ENCODE measurements at regions not wholly inside any gene's neighbourhood (a gene's known extent, or its start where the extent isn't known, plus 50 kb on each side); places are given as distances from the start of the nearest gene placed in this dataset.

DNA sequence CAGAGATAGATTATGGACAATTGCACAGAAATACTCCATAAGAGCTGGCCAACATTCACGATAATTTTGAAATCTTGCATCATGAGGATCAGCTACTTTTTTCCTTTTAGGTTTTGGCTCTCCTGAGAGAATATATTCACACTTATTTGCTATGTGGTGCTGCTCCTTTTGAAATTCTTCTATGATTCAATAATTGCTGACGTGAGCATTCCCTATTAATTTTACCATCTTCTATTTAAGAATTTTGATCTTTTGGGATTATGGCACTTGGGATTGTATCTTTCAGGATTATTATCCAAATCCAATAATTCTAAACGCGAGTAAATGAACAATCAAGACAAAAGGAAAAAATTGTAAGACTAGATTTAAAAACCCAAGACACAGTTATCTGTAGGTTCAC is 358.8 kb downstream of the ELAVL2 start:
- no peak for DNase-seq

DNA sequence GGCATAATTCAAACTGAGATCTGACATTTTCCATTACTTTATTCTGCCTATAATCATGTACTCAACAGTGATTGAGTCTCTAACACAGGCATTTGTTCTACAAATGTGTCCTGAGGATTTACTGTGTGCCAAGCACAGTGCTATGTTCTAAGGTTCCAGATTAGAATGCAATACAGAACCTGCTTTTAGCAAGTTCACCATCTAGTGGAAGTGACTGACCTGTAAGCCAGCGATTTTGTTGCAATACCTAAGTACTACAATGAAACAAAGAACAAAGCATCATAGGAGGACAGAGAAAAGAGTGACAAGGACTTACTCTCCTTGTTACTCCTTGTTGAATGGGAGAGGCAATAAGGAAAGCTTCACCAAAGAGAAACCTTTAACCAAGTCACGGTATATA is 348.1 kb downstream of the ELAVL2 start:
- DNase-seq = no peak

DNA sequence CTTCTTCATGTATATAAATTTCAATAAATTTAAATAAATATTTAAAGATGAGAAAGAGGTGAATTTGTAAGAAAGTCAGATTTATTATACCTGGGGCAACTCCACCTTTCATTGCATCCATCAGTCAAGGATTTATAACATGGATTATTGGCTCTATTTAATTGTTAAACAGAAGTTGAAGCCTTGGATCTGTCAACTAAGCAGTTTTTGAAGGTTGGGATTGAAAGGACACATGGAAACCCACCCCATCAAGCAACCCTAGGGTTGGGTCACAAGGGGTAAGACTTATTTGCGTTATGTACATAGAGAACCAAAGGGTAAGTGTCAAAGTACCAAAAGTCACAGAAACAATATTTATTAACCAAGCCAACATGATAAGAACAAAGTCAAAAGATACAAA is 342.5 kb downstream of the ELAVL2 start:
- no peak for DNase-seq

DNA sequence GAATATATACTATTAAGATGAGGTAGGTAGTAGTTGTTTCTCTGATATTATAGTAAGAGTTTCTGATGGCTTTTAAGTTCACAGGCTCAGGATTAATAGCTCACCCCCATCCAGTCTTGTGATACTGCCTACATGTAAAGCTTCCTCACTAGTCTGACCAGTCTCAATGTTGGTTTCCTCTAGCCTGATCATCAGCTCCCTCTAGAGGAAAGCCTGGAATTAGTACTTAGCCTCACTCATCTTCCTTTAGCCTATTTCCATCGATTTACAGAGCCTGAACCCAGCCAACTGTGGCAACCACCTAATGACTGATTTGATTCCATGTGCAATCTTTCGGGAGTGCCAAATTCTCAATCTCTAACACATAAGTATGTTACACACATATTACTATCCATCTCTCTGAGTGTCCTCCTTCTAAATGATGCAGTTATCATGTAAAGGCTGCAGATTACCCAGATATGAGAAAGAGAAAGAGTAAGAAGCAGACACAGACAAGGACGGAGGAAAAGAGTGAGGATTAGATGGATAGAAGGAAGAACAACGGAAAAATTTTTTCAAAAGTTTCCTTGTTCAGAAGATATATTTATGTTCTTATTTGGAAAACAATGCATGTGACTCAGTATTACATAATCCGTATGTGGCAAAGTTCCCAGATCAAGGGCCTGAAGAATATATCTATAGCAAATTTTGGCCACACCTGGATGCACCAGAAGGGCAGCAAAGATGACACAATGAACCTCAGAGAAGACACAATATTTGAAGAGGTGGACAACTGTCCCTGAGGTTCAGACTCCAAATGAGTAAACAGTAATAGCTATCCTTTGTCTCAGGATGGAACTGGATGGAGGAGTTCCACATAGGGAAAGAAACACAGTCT is 333.7 kb downstream of the ELAVL2 start:
- no peak for DNase-seq

DNA sequence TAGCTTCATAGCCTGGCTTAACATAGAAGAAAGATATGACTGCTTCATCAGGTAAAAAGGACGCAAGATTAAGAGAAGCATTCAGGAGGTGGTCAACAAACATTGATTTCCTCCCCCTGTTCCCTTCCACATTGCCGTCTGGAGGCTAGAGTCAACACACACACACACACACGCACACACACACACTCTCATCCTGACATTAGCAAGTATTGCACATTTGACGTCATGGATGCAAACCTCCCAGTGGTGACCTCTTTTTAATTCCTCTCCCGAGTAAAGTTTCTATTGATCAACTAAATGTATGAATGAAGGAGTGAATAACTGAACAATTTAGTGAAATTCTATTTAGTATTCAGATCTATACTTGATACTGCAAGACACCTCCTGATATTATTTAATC is 332.8 kb downstream of the ELAVL2 start:
- DNase-seq = no peak

DNA sequence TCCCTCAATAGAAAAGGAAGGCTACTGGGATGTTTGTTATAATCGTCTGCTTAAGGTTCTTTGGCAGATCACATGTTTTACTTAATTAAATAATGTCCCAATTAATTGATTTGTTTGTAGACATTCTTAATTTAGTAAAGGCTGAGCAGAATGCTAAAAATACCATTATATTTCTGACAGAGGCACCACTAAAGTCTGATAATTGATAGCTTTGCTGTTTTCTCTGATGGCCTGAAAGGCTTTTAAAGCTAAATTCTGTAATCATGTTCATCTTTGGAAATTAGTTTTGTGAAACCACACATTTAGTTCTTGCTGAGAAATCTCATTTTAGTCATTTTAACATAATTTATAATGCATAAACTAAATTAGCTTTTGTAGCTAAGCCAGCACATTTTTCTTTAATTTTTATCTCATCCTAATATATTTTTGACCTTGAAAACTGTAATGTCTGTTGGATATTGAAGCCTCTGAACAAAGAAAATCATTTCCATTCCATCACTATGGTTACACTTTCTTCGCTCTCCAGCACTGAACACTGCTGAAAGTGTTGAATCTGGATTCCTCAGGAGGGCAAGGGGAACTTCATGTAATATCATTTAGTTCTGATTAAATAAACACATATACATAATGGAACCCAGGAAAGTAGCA is 329.4 kb downstream of the ELAVL2 start:
- no peak for DNase-seq

DNA sequence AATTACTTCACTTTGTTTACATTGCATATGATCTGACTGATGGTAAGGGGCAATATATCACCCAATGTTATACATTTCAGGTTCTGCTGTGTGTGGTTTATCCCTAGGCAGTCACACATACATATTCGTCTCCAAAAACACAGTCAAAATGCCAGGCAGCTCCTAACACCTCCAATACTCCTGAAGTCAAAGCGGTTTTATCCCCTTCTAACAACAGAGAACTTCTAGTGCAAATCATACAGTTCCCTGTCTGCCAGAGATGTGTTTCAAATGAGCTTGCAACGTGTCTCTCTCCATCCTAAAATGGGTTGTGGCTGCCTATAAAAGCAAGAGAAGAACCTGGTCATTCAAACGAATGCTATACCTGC is 328.9 kb downstream of the ELAVL2 start:
- no peak for DNase-seq

DNA sequence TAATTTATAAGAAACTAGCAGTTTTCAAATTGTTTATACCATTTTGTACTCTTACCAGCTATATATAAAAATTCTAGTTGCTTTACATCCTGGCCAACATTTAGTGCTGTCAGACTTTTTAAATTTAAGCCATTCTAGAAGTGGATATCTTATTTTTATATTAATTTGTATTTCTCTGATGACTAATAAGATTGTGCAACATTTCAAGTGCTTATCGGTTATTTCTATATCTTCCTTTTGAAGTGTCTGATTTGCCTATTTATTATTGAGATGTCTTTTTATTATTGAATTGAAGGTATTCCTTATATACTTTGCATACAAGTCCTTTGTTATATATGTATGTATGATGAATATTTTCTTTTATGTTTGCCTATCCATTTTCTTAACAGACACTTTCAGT is 324.0 kb downstream of the ELAVL2 start:
- no peak for DNase-seq

DNA sequence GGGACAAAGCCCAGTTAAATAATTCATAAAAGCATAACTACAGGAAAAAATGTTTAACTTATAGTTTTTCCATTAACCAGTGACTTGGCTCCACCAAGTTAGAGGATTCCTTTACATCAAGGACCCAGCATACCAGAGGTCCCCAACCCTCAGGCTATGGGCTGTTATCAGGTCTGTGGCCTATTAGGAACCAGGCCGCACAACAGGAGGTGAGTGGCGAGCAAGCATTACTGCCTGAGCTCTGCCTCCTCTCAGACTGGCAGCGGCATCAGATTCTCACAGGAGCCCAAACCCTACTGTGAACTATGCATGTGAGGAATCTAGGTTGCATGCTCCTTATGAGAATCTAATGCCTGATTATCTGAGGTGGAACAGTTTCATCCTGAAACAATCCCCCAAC is 303.1 kb downstream of the ELAVL2 start:
- no peak for DNase-seq

DNA sequence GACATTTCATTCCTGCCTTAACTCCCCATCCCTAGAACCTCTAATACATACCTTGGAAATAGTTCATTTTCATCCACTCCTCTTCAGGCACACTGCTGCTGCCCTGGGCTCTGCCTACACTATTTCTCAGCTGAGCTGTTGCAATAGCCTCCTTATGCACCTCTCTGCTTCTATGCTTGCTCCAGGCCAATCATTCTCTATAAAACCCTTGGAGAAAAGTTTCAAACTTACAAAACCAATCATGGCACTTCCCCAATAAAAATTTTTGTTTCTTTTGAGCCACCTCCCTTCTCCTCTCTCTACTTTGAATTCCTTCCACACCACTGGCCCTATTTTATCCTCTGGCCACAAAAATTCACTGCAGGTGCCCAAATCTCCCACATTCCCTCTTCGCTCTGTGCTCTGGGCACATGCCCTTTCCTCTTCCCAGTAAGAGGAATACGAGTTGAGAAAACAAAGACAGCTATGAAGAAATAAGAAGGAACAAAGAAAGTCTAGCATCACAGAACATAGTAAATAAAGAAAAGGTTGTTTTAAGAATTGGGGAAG is 301.4 kb downstream of the ELAVL2 start:
- no peak for DNase-seq

DNA sequence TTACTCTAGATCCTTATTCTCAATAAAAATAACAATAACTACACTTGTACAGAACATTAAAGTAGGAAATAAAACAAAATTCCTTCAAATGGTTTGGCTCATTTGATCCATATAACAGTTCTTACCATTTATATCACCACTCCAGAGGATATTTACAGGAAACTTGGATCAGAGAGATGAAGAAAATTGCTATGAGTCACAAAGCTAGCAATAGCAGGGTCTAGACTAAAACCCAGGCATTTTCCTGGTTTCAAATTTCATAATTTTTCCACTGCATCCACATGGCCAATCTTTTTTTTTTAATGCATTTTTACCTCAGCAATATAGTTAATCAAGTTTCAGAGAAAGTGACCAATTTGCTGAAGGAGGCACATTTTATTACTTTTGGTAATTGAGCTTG is 299.2 kb downstream of the ELAVL2 start:
- no peak for DNase-seq

DNA sequence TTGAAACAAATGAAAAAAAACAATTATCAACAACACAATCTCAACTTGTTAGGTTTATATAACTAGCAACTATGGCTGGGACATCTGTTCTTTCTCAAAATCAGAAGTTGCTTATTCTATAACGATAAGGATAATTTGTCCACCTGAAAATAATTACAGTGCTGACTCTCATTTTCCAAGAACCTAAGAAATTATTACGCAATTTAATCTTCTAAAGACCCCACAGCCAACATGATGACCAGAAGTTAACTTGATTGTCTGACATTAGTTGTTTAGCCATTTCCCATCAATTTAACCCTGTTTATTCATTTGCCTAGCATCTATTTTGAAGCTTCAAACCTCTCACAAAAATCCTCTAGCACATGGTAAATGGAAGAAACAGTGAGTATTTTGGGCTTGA is 293.8 kb downstream of the ELAVL2 start:
- DNase-seq = no peak

DNA sequence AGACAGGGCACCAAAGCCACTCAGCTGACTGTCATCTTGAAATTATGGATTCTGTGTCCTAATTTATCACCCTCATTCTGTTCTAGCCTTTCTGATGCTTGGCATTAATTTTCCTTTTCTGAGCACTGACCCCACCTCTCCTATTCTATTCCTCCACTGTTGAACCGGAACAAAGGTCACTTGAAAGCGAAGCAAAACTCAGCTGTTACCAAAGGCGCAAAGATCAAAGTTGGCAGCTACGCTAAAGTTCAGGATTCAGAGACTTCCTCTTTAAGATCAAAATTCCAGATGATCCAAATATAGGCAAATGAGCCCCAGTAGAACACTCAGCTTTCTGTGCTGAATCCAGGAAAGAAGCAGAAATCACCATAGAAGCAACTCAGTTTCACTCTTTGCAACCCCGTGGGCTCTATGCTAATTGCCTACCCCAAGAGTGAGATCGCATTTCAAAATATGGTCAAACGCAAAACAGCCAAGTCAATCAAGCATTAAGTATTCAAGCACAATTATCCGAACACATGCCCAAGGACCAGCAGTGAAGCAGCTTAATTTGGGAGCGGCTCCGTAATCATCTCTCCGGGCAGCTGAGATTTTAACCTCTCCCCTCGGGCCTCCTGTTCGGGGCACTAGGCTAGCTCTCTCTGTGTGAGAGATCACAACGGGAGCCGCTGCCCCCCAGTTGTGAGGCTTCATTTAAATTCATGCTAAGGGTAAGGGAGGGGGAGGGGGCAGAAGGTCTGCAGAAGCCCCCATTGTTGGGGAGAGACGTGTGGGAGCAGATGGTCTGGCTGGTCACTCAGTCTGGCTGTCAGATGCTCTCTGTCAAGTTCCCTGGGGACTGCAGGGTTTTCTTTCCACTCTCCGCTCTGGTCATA is 288.6 kb downstream of the ELAVL2 start:
- no peak for DNase-seq

DNA sequence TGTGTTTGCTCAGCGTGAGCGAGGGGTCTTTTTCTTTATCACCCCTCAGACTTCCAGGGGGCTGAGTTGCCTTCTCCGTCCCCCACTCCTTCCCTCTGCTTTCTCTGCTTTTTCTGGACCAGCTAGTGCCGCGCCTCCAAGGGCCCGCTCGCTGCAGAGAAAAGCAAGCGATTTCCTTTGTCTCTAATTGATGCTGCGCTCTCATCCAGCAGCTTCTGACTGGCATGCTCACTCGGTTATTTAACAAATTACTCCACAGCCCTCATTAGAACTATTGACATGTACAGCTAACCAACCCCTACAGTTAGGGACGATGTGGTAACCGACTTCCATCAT is 288.0 kb downstream of the ELAVL2 start:
- DNase-seq = no peak

DNA sequence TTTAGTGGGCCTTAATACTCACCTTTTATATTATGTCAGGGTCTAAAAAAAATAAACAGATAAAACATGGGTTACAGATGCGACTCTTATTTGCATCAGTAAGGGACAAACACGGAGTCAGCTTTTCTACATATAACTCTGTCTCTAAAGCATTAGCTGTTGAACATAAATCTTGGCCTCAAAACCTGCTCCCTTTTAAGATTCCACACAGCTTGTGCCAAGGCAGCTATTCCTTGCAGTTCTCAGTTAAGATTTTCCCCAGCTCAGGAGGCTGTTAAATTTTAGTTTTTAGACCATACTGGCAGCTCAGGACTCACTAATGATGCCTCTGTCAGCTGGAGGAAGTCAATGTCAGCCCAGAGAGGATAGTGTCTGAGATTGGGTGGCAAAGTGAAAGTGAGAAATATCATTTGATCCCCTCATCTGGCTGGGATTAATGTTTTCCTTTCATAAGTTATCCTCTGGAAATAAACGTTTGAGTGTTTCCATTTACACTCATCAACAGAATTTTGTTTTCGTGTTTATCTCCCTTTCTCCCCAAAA is 287.5 kb downstream of the ELAVL2 start:
- DNase-seq = no peak

DNA sequence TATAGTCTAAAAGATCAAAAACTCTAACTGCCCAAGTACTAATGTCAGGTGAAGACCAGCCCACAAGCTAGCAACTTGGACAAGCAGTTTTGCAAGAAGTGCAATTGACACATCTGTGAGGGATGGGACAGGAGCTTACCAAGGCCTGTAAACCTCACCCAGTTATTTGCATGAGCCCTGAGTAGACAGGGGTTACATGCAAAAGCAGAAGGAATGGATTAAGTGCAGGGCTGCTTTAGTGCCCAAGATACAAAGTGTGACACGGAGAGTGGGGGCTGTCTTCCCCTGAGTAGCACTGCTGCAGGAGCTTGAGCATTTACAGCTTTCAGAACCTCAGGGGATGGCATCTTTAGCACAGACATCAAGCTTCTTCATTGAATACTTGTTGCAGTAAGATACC is 286.7 kb downstream of the ELAVL2 start:
- DNase-seq = no peak

DNA sequence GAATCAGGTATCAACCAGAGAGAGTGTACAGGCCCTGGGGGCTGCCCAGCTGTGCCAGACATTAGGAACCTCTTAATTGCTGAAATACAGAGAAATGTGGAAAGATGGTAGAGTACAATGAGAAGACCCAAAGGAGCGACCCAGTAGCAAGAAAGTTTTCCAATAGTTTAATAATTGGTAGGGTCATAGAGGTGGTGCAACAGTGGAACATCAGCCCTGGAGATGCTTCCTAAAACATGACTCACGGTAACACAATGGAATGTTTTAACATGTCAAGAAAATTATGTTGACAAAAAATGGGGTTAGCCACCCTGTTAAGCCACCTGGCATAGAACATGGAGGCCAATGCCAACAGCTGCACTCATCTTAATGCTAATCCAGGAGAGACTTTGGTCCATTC is 284.1 kb downstream of the ELAVL2 start:
- DNase-seq = no peak

DNA sequence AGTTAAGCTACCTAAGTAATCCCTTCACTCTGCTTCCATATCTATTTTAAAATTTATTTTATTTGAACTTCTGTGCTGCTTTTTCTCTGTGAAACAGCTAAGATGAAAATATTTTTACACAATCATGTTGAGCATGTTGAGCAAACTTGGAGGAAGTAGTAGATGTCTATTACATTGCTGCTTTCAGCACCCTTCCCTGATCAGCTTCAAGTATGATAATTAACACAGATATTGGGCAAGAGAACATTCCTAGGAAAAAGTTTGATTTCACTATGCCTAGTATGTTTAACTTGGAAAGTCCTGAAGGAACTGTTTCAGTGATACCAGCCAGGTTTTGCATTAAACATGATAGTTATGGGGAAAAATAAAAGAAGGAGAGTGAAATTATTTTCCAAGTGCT is 283.6 kb downstream of the ELAVL2 start:
- no peak for DNase-seq

DNA sequence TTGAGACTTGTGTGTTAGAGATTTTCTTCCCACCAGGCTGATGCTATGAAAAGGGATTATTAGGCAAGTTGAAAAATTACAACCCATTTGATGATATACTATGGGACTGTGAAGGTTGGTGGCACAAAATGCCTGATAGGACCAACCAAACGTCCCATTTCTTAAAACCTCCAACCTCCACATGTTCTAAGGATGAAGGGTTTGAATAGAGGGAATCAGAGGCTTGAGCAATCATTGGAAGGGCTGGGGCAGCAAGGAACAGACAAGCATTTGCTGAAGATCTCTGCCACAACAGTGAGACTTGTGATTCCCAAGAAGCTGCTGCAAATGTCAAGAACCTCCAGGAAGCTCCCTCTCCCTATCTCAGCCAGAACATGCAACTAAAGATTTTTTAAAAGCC is 283.1 kb downstream of the ELAVL2 start:
- no peak for DNase-seq

DNA sequence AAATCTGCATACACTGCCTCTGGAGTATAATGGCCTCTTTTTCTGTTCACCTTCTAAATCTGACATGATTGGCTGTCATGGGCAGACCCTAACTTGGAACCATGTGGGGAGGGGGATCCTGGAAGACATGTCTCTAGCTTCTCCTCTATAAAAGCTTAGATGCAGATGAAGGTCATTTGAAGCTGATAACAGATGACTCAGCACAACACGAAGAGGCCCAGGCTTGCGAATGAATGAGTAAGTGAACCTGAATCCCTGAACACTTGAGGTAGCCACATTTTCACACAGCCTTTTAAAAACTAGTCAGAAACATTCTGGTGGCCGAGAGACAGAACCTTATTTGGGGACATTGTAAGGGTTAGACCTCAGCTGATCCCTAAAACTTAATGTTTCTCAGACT is 282.6 kb downstream of the ELAVL2 start:
- DNase-seq = no peak

DNA sequence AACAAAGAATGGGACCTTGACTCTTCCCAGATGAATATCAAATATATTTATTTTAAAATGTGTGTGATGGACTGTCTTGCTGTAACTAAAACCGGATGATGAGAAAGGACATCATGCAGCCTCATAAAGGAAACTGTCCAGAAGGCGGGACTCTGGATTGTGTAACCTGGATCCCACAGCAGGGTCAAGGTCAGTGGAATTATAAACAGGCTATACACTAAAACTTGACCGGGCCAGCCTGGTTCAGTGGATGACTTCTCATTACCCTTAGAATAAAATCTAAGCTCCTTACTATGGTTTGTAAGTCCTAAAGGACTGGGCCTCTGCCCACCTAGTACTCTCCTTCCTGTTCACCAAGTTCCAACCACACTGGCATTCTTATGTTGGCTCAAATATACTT is 280.3 kb downstream of the ELAVL2 start:
- no peak for DNase-seq

DNA sequence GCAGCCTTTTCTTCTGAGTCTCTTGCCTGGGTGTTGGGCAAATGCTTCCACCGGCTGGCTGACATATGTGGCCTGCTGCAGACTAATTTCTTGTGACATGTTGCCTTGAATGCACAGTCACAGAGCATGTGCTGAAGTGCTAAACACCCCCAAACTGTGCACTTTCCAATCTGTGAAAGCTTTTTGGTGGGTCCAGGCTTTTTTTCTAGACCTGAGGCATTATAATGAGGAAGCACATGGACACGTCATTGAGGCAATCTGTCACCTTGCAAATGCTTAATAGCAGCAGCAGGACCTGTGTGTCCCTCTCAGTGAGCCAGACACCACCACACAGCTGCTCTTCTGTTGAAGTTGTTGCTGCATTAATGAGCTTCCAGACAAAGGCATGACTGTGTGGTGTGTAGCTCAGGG is 274.7 kb downstream of the ELAVL2 start:
- no peak for DNase-seq

Measured in DMS153 (cell line).